IPS-NIHi11 (cell line): ENCODE measurements at regions not wholly inside any gene's neighbourhood (a gene's known extent, or its start where the extent isn't known, plus 50 kb on each side); places are given as distances from the start of the nearest gene placed in this dataset.
A peak's percentile ranks its signal among the peaks of the same experiment; 100 is the strongest.

Experiments
- DNase-seq: peaks from one replicate; pipeline ENCODE4 v3.0.0; 2012; ENCODE audit warnings: mixed read lengths, low spot score

GRCh38 chr1:5286244-5286643, 631.8 kb downstream of the AJAP1 start:
- DNase-seq = no peak

GRCh38 chr1:5274527-5274926, 620.1 kb downstream of the AJAP1 start:
- no peak for DNase-seq

GRCh38 chr1:5273280-5274003, 619.0 kb downstream of the AJAP1 start:
- peak; percentile 35 for DNase-seq

DNA sequence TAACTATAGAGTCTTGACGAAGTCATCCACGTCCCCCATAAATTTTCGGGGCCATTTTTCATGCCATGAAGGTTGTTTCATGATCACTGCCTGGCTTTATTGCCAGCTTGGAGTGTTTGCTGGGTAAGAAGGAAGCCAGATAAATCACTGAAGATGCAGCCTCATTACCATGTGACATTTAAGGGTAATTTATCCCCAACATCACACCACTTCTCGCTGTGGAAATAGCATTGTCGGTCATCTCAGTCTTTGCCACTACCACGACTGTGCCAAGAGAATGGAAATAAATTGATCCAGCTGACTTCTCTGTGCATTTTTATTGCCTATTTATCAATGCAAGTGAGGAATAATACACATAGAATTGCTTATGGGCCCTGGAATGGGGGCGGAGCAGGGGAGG, 617.9 kb downstream of the AJAP1 start:
- no peak for DNase-seq

DNA sequence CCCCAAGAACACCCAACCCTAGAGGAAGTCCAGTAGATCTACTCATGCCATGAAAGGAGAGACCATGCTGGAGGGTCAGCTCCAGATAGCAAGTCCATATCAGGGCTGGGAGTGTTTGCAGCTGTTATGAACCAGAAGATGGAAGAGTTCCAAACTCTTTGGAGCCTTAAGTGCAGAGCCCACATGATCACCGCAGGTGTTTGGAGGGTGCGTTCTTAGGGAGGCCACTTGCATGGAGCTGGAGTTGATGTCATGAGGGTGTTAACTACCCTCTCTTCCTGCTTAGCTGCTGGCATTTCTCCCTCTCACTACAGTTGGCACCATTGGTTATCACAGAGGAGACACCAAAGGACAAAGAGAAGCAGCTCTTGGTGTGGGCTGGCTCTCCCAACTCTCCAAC, 616.9 kb downstream of the AJAP1 start:
- DNase-seq = no peak

GRCh38 chr1:5269901-5270300, 615.5 kb downstream of the AJAP1 start:
- no peak for DNase-seq

GRCh38 chr1:5267603-5268235, 613.3 kb downstream of the AJAP1 start:
- peak; percentile 57 for DNase-seq

DNA sequence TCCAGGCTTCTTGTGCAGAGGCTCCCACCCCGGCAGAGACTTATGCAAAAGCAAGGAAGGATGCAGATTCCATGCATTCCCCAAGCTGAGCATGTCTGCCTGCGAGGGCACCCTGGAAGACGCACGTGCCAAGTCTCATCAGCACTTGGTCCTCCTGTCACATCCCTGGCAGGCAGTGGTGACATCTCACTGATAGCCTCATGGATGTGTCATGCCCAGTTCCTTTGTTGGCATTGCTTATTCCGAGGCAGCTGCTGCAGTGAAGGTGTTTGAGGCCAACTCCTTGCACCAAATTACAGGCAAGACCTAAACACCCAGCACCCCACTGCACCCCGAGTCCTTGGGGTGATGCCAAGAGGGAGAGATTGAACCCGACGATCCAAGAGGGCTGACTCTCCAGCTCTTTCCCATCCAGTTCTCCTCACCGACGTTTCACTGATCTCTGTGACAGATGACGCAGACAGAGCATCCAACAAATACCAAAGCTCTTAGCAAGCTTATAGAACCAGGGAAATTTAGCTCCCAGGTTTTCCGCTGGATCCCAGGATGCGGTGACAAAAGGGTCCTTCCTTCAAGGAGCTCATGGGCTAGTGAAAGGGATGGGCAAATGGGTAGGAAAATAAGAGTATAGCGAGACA, 611.1 kb downstream of the AJAP1 start:
- DNase-seq = no peak

- DNase-seq = no peak
These were observed 610.1 kb downstream of the AJAP1 start for GRCh38 chr1:5264476-5264875.

DNA sequence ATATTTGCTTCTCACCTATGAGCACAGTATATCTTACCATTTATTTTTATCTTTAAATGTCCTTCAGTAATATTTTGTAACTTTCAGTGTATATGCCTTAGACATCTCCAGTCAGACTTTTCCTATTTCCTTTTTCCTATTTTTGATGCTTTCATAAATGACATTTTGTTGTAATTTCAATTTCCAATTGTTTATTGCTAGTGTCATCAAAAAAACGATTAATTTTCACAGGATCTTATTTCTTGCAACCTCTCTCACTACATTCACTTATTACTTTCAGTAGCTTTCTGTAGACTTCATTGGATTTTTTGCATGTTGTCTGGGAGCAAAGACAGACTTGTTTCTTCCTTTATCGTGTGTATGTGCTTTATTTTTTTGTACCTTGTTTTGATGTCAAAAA, 602.4 kb downstream of the AJAP1 start:
- no peak for DNase-seq

GRCh38 chr1:5254975-5255374, 600.6 kb downstream of the AJAP1 start:
- DNase-seq = no peak

DNA sequence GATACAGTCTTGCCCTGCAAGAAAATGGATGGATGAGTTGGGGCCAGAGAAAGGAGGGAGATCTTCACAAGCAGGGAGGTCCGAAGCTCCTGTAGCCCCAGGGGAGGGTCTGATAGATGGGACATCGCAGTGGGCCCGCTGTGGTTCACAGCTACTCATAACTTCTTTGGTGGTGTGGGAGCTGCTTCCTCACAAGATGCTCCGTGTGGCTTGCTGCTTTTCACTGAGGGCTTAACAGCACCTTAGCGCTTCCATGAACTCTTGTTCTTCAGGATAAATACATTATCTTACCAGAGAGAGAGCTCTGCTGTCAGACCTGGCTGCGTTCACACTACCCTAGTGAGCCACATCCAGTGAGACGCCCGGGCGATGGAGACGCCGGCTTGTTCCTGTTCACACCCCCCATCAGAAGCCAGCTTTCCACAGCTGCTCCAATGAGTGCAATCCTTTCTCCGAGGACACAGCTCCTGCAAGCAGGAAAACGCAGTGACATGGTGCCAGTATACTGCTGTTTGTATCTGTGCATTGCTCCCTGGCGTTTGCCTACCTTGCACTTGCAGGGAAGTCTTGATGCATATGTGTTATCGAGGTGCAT, 599.8 kb downstream of the AJAP1 start:
- no peak for DNase-seq

GRCh38 chr1:5253036-5253435, 598.6 kb downstream of the AJAP1 start:
- DNase-seq = no peak

DNA sequence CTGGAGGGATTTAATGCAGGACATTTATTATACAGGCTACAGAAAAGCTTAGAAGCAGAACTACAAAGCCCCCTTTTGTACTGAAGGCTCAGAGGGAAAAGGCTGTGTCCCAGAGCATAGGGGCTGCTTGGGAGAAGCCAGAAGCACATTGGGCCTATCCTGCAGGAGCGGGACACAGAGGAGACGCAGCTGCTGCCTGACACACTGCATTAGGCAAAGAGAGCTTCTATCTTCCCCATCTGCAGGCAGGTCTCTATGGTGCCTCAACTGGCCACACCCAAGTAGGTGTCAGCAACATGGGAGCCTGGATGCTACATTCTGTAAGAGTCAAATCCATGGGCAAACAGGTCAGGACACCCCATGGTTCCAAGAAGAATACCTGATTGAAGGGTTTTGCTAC, 595.9 kb downstream of the AJAP1 start:
- DNase-seq = no peak

DNA sequence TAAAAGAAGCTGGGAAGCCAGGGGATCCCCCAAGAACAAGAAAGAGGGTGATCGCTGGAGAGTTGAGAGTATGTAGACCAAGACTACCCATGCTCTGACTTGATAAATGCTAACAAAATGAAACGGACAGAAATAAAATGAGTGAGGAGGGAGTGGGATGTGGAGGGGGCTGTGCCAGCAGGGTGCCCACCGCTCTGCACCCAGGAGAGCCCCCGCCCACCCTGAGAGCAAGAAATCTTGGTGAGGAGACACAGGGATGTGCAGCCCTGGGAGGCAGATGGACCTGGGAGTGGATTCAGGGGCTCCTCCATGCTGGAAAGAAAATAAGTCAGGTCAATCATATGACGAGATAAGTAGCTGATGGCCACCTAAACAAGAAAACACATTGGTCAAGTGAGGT, 590.9 kb downstream of the AJAP1 start:
- no peak for DNase-seq

DNA sequence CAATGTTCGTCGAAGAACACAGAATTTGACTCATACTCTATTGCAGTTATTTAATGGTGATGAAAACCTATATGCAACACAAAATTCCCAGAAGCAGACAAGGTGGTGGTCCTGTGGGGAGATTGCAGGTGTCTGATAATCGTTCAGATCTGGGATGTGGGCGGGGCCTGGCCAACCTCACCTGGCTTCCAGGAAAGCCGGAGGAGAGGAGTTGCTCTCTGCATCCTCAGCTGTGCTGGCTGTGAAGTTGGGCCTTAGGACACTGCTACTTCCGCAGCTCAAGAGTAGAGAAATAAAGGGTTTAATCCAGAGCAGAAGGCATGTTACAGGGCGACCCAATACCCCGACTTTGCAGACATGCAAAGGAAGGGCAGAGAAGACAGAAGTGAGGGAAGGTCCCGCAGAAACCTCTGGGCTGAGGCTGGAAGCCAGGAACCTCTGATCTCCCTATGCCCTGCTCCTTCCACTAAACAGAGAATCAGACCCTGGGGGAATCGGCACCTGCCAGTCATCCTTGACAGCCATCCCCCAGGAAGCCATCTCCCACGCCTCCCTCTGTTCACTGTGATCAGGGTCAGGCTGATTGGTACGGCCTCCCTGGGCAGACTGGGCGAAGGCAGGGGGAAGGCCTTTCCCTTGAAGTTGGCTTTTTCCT, 590.3 kb downstream of the AJAP1 start:
- DNase-seq = no peak

GRCh38 chr1:5242850-5243249, 588.4 kb downstream of the AJAP1 start:
- no peak for DNase-seq

DNA sequence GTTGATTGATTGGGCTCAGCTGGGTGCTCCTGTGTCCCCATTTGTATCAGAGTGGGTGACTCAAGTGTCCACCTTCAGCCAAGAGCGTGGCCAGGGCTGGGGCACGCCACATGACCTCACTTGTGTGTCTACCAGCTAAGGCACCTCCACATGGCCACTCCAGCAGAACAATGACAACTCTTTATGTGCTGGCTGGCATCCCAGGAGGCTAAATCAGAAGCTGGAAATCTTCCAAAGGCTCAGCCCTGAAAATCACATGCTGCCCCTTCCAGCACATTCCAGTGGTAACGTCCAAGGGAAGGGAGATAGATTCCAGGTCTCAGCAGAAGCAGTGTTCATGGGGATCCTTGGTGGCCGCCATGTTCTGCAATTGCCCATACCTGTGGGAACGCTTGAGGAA, 585.5 kb downstream of the AJAP1 start:
- peak; percentile 40 for DNase-seq

DNA sequence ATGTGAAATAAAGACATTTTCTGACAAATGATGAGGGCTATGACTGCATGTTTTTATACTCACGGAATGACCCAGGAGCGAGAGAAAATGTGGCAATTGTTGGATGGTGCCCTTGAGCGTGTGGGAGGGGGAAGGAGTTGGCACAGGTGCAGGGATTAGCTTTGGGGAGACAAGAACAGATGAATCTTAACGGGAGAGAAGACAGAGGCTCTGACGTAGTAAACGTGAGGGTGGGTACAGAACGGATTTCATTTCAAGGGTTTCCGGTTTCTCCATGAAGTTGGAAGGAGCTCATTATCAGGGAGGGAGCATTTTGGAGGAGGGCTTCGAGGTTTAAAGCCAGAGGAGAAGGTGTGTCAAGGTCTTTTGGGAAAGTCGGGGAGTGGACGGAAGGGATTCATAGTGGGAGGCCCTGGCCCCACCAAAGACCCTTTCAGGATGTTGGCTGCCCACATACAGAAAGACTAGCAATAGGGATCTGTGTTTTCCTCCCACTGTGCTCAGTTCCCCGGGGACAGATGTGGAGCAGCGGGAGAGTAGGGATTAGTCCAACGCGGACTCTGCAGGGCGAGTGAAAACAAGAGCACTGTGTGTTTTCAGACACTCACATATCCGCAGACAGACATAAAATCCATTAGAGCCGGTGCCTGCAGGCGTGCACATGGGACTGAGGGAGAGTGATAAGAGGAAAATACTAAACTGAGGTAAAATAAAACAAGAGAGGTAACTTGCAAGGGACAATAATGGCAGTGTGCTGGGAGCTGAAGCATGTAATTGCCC, 584.1 kb downstream of the AJAP1 start:
- no peak for DNase-seq

DNA sequence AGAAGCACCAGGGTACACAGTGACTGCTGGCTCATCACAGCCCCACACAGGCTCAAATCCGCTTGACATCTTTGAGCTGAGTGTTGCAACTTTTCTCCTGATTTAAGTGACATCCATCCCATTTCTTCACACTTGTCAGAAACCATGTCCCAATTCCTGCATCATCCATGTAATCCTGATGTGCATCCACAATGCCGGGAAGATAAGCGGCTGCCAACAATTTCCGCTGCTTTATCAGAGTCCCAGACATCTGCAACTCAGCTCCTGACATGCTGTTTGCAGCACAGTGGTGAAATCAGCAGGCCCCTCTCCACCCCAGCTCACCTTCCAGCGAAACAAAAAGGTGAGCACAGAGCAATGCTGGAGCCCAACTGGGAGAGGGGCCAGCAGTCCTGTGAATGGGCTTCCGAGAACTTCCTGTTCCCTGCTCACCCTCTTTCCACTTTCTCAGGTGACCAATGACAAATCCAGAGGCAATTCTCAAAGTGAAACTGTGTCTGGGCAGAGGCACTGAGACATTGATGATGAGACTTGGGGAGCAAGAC, 581.0 kb downstream of the AJAP1 start:
- no peak for DNase-seq

- no peak for DNase-seq
These were observed 578.1 kb downstream of the AJAP1 start for GRCh38 chr1:5232537-5232936.
